ENCODE measurements at regions not wholly inside any gene's neighbourhood (a gene's known extent, or its start where the extent isn't known, plus 50 kb on each side); places are given as distances from the start of the nearest gene placed in this dataset.
"Not testable (repeated sequence)": the region's sequence is repeated elsewhere in the genome, so short reads cannot be mapped to it uniquely, and the experiment has no call there.

- not testable (repeated sequence) for DNase-seq (ENCODE audit: low read depth in 3 of 3, low spot score in 2 of 3)
Measured at GRCh38 chr5:56665117-56665516, 150.2 kb upstream of the MAP3K1 start.

- no peak for DNase-seq (ENCODE audit: low read depth in 3 of 3, low spot score in 2 of 3)
Measured at GRCh38 chr5:56664025-56664424, 151.3 kb upstream of the MAP3K1 start.

GRCh38 chr5:56663523-56663922, 151.8 kb upstream of the MAP3K1 start:
- no peak for DNase-seq (ENCODE audit: low read depth in 3 of 3, low spot score in 2 of 3)

- no peak for DNase-seq (ENCODE audit: low read depth in 3 of 3, low spot score in 2 of 3)
Measured at GRCh38 chr5:56662893-56663292, 152.5 kb upstream of the MAP3K1 start.

- no peak for DNase-seq (ENCODE audit: low read depth in 3 of 3, low spot score in 2 of 3)
Measured at GRCh38 chr5:56659971-56660370, 155.4 kb upstream of the MAP3K1 start.

- DNase-seq (ENCODE audit: low read depth in 3 of 3, low spot score in 2 of 3) = no peak
Measured at GRCh38 chr5:56658972-56659371, 156.4 kb upstream of the MAP3K1 start.

- no peak for DNase-seq (ENCODE audit: low read depth in 3 of 3, low spot score in 2 of 3)
Measured at GRCh38 chr5:56656846-56657726, 158.3 kb upstream of the MAP3K1 start.

GRCh38 chr5:56651893-56652292, 163.5 kb upstream of the MAP3K1 start:
- no peak for DNase-seq (ENCODE audit: low read depth in 3 of 3, low spot score in 2 of 3)

GRCh38 chr5:56650386-56650785, 165.0 kb upstream of the MAP3K1 start:
- no peak for DNase-seq (ENCODE audit: low read depth in 3 of 3, low spot score in 2 of 3)

- DNase-seq (ENCODE audit: low read depth in 3 of 3, low spot score in 2 of 3) = no peak
Measured at GRCh38 chr5:56649569-56649968, 165.8 kb upstream of the MAP3K1 start.

GRCh38 chr5:56648460-56649034, 166.8 kb upstream of the MAP3K1 start:
- no peak for DNase-seq (ENCODE audit: low read depth in 3 of 3, low spot score in 2 of 3)

- DNase-seq (ENCODE audit: low read depth in 3 of 3, low spot score in 2 of 3) = no peak
Measured at GRCh38 chr5:56647099-56647850, 168.1 kb upstream of the MAP3K1 start.

GRCh38 chr5:56641635-56642260, 173.6 kb upstream of the MAP3K1 start:
- DNase-seq (ENCODE audit: low read depth in 3 of 3, low spot score in 2 of 3) = no peak

- DNase-seq (ENCODE audit: low read depth in 3 of 3, low spot score in 2 of 3) = no peak
Measured at GRCh38 chr5:56640763-56641406, 174.5 kb upstream of the MAP3K1 start.

- no peak for DNase-seq (ENCODE audit: low read depth in 3 of 3, low spot score in 2 of 3)
Measured at GRCh38 chr5:56639476-56639875, 175.9 kb upstream of the MAP3K1 start.

- DNase-seq (ENCODE audit: low read depth in 3 of 3, low spot score in 2 of 3) = no peak
Measured at GRCh38 chr5:56638768-56639238, 176.5 kb upstream of the MAP3K1 start.

GRCh38 chr5:56638061-56638621, 177.2 kb upstream of the MAP3K1 start:
- peak in 2 of 3 donors; percentile 56 to 74 for DNase-seq (ENCODE audit: low read depth in 3 of 3, low spot score in 2 of 3)

- no peak for DNase-seq (ENCODE audit: low read depth in 3 of 3, low spot score in 2 of 3)
Measured at GRCh38 chr5:56637321-56637920, 177.9 kb upstream of the MAP3K1 start.

GRCh38 chr5:56633950-56634349, 181.4 kb upstream of the MAP3K1 start:
- DNase-seq (ENCODE audit: low read depth in 3 of 3, low spot score in 2 of 3) = no peak

- no peak for DNase-seq (ENCODE audit: low read depth in 3 of 3, low spot score in 2 of 3)
Measured at GRCh38 chr5:56632939-56633338, 182.4 kb upstream of the MAP3K1 start.

Data from right renal cortex interstitium (tissue), 3 donors.